Sigmoid colon (tissue), 6 donors: ENCODE measurements at regions not wholly inside any gene's neighbourhood (a gene's known extent, or its start where the extent isn't known, plus 50 kb on each side); places are given as distances from the start of the nearest gene placed in this dataset.

ENCODE experiments used
- DNase-seq: peaks from one replicate; pipeline ENCODE4 v3.0.0-alpha.2; 2019
- H3K27ac ChIP-seq, 4 donors: fragments of 200-600 bp; sonication (generic); one replicate each; pipeline ENCODE4 v1.5.1; 2016 to 2019; ENCODE audit warnings: mild to moderate bottlenecking in 1 of 4
- H3K27me3 ChIP-seq, 3 donors: fragments of 200-600 bp; sonication (generic); one replicate each; pipeline ENCODE4 v1.5.1; 2019; ENCODE audit warnings: mild to moderate bottlenecking in 1 of 3
- H3K36me3 ChIP-seq, 4 donors: fragments of 200-600 bp; sonication (generic); one replicate each; pipeline ENCODE4 v1.5.1; 2016 to 2019
- H3K4me1 ChIP-seq, 4 donors: fragments of 200-600 bp; sonication (generic); one replicate each; pipeline ENCODE4 v1.5.1; 2017 to 2019
- H3K4me3 ChIP-seq, 4 donors: fragments of 200-600 bp; sonication (generic); one replicate each; pipeline ENCODE4 v1.5.1; 2017 to 2019; ENCODE audit warnings: mild to moderate bottlenecking in 2 of 4, moderate library complexity in 1 of 4
- H3K9me3 ChIP-seq, 4 donors: fragments of 200-600 bp in 3 of 4; sonication (generic) in 3 of 4; one replicate each; pipeline versions ENCODE4 v1.5.1 to v1.6.1; 2013 to 2019
- EP300 ChIP-seq, 4 donors: sonication (generic); formaldehyde crosslinking; IDR thresholded peaks; one replicate each; pipeline ENCODE4 v1.6.1; 2017; ENCODE audit warnings: antibody characterized with exemption in 4 of 4
- POLR2A ChIP-seq, 2 donors: fragments of 450-650 bp; IDR thresholded peaks; one replicate each; pipeline ENCODE4 v1.6.1; 2016; ENCODE audit warnings: antibody characterized with exemption in 2 of 2, mild to moderate bottlenecking in 2 of 2, moderate library complexity in 2 of 2
- POLR2AphosphoS5 ChIP-seq, 4 donors: sonication (generic); formaldehyde crosslinking; IDR thresholded peaks; one replicate each; pipeline ENCODE4 v1.6.1; 2017; ENCODE audit warnings: antibody characterized with exemption in 4 of 4
- WGBS, 2 donors: extraction: QIAGEN DNeasy Blood & Tissue Kit; methylation state at CpG; one replicate each; pipeline ENCODE4 v1.1.7; 2013; 5-methylcytosine and 5-hydroxymethylcytosine counted together
- intact Hi-C: fragments of 100-400 bp; cut with DNase I; formaldehyde crosslinking; loops from one replicate; pipeline ENCODE4 v1.15.1; 2023
- TF ChIP-seq, protein P1 (sequence below), 4 experiments: fragments of 450-650 bp in 3 of 4; fragments of 200-600 bp in 1 of 4; IDR thresholded peaks; one replicate each; pipeline ENCODE4 v1.5.1; 2016 to 2019; ENCODE audit warnings: antibody characterized with exemption in 4 of 4, mild to moderate bottlenecking in 3 of 4, moderate library complexity in 2 of 4
- donor health status: healthy with polysubstance abuse.
- donor health status: healthy.

DNA sequence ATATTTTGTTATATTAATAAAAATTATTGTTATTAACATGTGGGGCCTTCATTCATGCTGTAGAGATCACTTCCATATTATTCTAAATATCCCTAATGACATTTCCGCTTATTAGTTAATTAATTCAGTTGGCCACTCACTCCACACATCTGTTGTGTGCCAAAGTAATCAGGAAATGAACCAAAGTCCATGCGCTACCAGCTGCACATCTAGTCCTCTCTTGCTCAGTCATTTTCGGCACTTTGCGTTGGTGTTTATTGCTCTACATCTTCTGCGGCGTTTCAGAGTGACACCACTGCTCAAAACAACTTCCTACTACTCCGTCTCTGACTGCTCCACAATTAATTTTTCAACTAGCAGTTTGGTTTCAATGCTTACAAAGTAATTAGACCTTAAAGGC lies 101.4 kb upstream of the ZFHX3 start:
- Histone ChIP-seq H3K36me3 (no peaks in the 10 kb centered on the region), H3K27ac (no peak overlapping the region), H3K4me1 (no peaks in the 10 kb centered on the region), H3K4me3 (no peak overlapping the region), H3K27me3 (no peaks in the 10 kb centered on the region), H3K9me3 (no peaks in the 10 kb centered on the region)
- no peak for DNase-seq
- WGBS, 2 donors, result 8 to 44% methylated on average over 7 of the region's 7 CpGs
- no peak for TF ChIP-seq EP300 (IDR thresholded peaks at IDR 0.05)
- intact Hi-C loops, result no loop called here

DNA sequence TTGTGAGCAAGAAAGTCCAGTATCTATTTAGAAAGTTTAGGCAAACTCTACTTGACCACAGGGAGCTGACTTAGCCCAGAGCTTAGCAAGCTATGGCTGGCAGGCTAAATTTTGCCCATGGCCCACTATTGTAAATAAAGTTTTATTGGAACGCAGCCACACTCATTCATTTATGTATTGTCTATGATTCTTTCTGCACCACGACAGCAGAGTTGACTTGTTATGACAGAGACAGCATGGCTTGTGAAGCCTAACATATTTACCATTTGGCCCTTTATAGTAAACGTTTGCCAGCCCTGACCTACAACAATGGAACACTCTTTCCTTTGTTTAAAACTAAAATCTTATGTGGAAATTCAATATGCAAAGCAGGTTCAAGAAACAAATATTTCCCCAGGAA lies 100.0 kb upstream of the ZFHX3 start:
- H3K9me3 ChIP-seq, result no peaks in the 10 kb centered on the region
- WGBS, 2 donors, result 53 to 73% methylated on average over 3 of the region's 3 CpGs
- intact Hi-C loops, result no loop called here
- no peak for DNase-seq
- no peaks in the 10 kb centered on the region for H3K36me3 ChIP-seq
- H3K4me1 ChIP-seq, result peaks cover 0 to 8% (median 2%) of the 10 kb centered on the region in 4 donors
- no peak overlapping the region for H3K27ac ChIP-seq
- H3K27me3 ChIP-seq, result no peaks in the 10 kb centered on the region
- TF ChIP-seq, protein P1, sequence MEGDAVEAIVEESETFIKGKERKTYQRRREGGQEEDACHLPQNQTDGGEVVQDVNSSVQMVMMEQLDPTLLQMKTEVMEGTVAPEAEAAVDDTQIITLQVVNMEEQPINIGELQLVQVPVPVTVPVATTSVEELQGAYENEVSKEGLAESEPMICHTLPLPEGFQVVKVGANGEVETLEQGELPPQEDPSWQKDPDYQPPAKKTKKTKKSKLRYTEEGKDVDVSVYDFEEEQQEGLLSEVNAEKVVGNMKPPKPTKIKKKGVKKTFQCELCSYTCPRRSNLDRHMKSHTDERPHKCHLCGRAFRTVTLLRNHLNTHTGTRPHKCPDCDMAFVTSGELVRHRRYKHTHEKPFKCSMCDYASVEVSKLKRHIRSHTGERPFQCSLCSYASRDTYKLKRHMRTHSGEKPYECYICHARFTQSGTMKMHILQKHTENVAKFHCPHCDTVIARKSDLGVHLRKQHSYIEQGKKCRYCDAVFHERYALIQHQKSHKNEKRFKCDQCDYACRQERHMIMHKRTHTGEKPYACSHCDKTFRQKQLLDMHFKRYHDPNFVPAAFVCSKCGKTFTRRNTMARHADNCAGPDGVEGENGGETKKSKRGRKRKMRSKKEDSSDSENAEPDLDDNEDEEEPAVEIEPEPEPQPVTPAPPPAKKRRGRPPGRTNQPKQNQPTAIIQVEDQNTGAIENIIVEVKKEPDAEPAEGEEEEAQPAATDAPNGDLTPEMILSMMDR (IDR thresholded peaks at IDR 0.05), result no peak
- no peak overlapping the region for H3K4me3 ChIP-seq

DNA sequence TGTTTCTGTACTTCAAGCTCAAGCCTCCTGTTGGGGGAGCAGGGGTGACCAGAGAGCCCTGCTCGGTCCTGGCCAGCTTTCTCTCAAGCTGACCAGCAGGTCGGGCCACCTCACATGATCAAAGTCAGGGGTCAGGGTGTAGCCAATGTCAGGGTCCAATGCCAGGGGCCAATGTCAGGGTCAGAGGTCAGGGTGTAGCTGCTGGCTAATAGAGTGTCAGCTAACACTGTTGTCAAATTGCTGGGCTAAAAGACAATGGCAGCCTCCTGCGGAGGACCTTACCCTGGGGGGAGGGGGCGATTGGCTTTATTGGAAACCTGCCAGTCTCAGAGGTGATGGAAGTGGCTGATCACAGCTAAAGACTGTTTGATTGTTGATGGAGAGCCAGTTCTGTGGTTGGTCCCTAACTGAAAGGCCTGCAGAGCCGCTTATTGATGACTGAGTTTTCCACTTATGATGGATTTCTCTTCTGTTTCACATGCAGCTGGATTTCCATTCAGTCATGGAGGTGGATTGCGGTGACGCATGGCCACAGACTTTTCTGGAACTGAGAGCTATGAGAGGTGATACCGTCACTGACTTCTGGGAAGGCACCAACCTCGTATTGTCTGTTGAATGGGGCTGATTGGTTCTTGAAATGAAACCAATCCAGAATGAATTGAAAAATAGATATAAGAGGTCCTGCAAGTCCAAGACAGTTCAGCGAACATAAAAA lies 97.4 kb upstream of the ZFHX3 start:
- WGBS, 2 donors, result 91 to 93% methylated on average over 10 of the region's 10 CpGs
- no peak for TF ChIP-seq POLR2A (IDR thresholded peaks at IDR 0.05)
- TF ChIP-seq, protein P1 (IDR thresholded peaks at IDR 0.05), result no peak
- TF ChIP-seq EP300 (IDR thresholded peaks at IDR 0.05), result no peak
- H3K4me1 ChIP-seq, result peaks cover 0 to 8% (median 2%) of the 10 kb centered on the region in 4 donors
- H3K9me3 ChIP-seq, result no peaks in the 10 kb centered on the region
- no peaks in the 10 kb centered on the region for H3K36me3 ChIP-seq
- DNase-seq, result no peak
- no peak overlapping the region for H3K4me3 ChIP-seq
- no peaks in the 10 kb centered on the region for H3K27me3 ChIP-seq
- intact Hi-C loops, result no loop called here
- H3K27ac ChIP-seq, result no peak overlapping the region

DNA sequence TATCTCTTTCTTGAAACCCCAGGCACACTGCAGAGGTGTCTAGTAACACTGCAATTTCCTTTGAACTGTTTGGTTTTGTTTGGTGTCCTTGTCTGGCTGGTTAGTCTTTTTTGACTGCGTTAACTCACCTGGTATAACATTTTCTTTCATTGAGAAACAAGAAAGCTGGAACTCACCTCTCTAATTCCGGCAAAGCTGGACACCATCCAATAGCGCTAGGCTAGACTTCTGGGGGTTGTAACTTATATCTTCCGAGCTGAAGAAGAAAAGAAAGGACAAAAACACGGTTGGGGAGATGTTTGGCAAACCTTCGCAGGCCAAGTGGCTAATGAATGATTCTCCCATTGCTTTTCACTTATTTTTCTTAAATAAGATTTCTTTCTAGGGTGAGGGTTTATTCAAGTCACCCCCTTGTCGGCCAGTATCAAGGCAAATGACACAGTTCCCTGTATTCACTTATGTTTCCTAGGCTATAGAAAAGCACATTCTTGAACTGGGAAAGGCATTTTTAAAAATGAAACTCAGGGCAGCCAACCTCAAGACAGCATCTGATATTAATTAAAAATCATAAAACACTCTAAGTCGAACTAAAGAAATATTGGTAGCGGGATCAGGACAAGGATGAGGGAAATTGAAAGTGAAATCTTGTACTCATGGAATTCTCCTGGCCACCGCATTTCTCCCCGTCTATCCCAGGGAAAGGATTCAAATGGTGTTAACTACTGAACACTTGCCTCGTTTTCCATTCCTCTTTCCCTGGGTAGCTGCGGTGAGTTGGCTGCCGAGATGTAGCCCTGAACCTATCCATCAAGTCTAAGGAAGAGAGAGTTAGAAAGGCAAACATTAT lies 95.9 kb upstream of the ZFHX3 start:
- H3K27ac ChIP-seq, result peak overlapping the region in 3 of 4 donors; percentile 34 to 42 (median 42)
- no peak for DNase-seq
- peaks cover 0 to 8% (median 2%) of the 10 kb centered on the region in 4 donors for H3K4me1 ChIP-seq
- TF ChIP-seq, protein P1 (IDR thresholded peaks at IDR 0.05), result no peak
- TF ChIP-seq POLR2A (IDR thresholded peaks at IDR 0.05) (no peak), EP300 (IDR thresholded peaks at IDR 0.05) (no peak), POLR2AphosphoS5 (IDR thresholded peaks at IDR 0.05) (no peak)
- H3K4me3 ChIP-seq, result peak overlapping the region; percentile 3 to 37 (median 23)
- 15 to 62% methylated on average over 14 of the region's 14 CpGs for WGBS, 2 donors
- H3K27me3 ChIP-seq, result no peaks in the 10 kb centered on the region
- H3K36me3 ChIP-seq, result no peaks in the 10 kb centered on the region
- no peaks in the 10 kb centered on the region for H3K9me3 ChIP-seq
- intact Hi-C loops, result no loop called here

DNA sequence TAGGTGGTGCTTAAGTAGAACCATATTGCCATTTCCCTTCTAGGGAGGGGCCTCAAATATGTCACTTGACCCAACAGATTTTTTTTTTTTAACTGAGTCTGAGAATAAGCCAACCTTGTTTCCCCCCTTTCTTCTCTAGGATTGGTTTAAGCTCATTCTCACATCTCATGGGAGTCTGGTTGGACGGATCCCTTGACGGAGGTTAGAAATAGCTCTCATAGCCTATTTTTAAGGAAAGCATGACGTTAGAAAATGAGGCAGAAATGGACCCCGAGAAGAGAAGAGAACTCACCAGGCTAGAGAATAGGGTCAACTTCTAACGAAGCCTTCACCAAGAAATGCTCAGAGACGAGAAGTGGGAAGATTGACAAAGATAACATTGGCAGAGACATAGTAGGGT lies 95.1 kb upstream of the ZFHX3 start:
- Histone ChIP-seq H3K4me3 (peak overlapping the region in 2 of 4 donors; percentile 37), H3K27ac (peak overlapping the region in 2 of 4 donors; percentile 34 to 42), H3K9me3 (no peaks in the 10 kb centered on the region), H3K4me1 (peaks cover 0 to 8% (median 2%) of the 10 kb centered on the region in 4 donors), H3K36me3 (no peaks in the 10 kb centered on the region), H3K27me3 (no peaks in the 10 kb centered on the region)
- WGBS, 2 donors, result 65 to 84% methylated on average over 6 of the region's 6 CpGs
- no peak for DNase-seq
- intact Hi-C loops, result no loop called here
- no peak for TF ChIP-seq POLR2AphosphoS5 (IDR thresholded peaks at IDR 0.05)
- TF ChIP-seq POLR2A (IDR thresholded peaks at IDR 0.05), result no peak
- TF ChIP-seq EP300 (IDR thresholded peaks at IDR 0.05), result no peak
- TF ChIP-seq, protein P1 (IDR thresholded peaks at IDR 0.05), result no peak
